ENCODE measurements at regions not wholly inside any gene's neighbourhood (a gene's known extent, or its start where the extent isn't known, plus 50 kb on each side); places are given as distances from the start of the nearest gene placed in this dataset.
A peak's percentile ranks its signal among the peaks of the same experiment; 100 is the strongest.

DNA sequence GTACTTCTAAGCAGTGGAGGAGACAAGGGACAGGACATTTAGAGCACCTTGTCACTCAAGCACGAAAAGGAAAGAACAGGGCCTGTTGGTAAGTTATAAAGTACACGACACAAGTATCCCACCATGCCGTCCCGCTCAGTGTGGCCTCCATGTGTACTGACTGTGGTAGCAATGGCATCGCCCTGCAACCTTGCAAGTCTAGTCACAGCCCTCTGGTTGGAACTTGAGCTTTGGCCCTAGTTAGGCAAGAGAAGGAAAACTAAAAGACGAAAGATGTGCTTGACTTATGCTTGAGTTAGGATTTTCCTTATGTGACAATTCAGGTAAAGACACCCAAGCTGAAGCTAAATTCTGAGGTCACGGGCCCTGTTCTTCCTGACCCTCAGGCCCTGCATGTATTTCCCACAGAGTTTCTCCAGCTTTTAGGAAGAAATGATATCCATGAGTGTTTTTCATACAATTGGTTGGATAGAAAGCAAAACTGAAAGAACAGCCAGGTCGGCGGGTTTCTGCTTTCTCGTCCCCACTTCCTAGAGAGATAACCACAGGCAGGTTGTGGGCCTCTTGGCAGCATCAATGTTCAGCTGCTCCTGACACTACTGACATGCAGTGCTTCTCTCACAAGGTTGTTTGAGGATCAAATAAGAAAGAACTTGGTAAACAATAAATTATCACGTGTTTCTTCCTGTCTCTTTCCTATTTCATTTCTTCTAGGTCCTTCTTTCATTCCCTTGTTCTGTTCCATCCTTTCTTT lies 216.2 kb downstream of the IRS2 start (continued):
- TF ChIP-seq SREBF2 (IDR thresholded peaks at IDR 0.05; ENCODE audit: low read length) (no peak), ASH2L (IDR thresholded peaks at IDR 0.05; ENCODE audit: borderline replicate concordance, low read depth) (no peak), ZNF24 (IDR thresholded peaks at IDR 0.05) (0 out of 2 replicates have a peak, but pooled peaks have one; percentile 42), MEF2A (IDR thresholded peaks at IDR 0.05; ENCODE audit: insufficient read depth, low read depth, low read length) (no peak), EP300 (IDR thresholded peaks at IDR 0.05; ENCODE audit: borderline replicate concordance in 1 of 2, control insufficient read depth in 1 of 2, low read depth in 2 of 2, low read length in 2 of 2) (no peak), RUNX3 (IDR thresholded peaks at IDR 0.05; ENCODE audit: low read length) (peak; percentile 48), EGR1 (IDR thresholded peaks at IDR 0.05; ENCODE audit: borderline replicate concordance in 1 of 2, low read depth in 2 of 2, low read length in 2 of 2) (no peak), BCL11A (IDR thresholded peaks at IDR 0.05; ENCODE audit: low read depth, low read length) (no peak)
- TF ChIP-seq, protein P1, sequence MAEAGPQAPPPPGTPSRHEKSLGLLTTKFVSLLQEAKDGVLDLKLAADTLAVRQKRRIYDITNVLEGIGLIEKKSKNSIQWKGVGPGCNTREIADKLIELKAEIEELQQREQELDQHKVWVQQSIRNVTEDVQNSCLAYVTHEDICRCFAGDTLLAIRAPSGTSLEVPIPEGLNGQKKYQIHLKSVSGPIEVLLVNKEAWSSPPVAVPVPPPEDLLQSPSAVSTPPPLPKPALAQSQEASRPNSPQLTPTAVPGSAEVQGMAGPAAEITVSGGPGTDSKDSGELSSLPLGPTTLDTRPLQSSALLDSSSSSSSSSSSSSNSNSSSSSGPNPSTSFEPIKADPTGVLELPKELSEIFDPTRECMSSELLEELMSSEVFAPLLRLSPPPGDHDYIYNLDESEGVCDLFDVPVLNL (IDR thresholded peaks at IDR 0.05; ENCODE audit: low read depth, low read length): no peak
- TF ChIP-seq, protein P2, sequence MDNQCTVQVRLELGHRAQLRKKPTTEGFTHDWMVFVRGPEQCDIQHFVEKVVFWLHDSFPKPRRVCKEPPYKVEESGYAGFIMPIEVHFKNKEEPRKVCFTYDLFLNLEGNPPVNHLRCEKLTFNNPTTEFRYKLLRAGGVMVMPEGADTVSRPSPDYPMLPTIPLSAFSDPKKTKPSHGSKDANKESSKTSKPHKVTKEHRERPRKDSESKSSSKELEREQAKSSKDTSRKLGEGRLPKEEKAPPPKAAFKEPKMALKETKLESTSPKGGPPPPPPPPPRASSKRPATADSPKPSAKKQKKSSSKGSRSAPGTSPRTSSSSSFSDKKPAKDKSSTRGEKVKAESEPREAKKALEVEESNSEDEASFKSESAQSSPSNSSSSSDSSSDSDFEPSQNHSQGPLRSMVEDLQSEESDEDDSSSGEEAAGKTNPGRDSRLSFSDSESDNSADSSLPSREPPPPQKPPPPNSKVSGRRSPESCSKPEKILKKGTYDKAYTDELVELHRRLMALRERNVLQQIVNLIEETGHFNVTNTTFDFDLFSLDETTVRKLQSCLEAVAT (IDR thresholded peaks at IDR 0.05): no peak
- TF ChIP-seq, protein P3, sequence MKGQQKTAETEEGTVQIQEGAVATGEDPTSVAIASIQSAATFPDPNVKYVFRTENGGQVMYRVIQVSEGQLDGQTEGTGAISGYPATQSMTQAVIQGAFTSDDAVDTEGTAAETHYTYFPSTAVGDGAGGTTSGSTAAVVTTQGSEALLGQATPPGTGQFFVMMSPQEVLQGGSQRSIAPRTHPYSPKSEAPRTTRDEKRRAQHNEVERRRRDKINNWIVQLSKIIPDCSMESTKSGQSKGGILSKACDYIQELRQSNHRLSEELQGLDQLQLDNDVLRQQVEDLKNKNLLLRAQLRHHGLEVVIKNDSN (IDR thresholded peaks at IDR 0.05; ENCODE audit: borderline replicate concordance, extremely low read length, insufficient read depth, low read depth, low read length): no peak
- TF ChIP-seq, protein P4, sequence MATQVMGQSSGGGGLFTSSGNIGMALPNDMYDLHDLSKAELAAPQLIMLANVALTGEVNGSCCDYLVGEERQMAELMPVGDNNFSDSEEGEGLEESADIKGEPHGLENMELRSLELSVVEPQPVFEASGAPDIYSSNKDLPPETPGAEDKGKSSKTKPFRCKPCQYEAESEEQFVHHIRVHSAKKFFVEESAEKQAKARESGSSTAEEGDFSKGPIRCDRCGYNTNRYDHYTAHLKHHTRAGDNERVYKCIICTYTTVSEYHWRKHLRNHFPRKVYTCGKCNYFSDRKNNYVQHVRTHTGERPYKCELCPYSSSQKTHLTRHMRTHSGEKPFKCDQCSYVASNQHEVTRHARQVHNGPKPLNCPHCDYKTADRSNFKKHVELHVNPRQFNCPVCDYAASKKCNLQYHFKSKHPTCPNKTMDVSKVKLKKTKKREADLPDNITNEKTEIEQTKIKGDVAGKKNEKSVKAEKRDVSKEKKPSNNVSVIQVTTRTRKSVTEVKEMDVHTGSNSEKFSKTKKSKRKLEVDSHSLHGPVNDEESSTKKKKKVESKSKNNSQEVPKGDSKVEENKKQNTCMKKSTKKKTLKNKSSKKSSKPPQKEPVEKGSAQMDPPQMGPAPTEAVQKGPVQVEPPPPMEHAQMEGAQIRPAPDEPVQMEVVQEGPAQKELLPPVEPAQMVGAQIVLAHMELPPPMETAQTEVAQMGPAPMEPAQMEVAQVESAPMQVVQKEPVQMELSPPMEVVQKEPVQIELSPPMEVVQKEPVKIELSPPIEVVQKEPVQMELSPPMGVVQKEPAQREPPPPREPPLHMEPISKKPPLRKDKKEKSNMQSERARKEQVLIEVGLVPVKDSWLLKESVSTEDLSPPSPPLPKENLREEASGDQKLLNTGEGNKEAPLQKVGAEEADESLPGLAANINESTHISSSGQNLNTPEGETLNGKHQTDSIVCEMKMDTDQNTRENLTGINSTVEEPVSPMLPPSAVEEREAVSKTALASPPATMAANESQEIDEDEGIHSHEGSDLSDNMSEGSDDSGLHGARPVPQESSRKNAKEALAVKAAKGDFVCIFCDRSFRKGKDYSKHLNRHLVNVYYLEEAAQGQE (IDR thresholded peaks at IDR 0.05; ENCODE audit: low read depth, low read length): no peak

All from GM12878 (cell line).